ENCODE measurements at regions not wholly inside any gene's neighbourhood (a gene's known extent, or its start where the extent isn't known, plus 50 kb on each side); places are given as distances from the start of the nearest gene placed in this dataset.
"Not testable (repeated sequence)": the region's sequence is repeated elsewhere in the genome, so short reads cannot be mapped to it uniquely, and the experiment has no call there.

DNA sequence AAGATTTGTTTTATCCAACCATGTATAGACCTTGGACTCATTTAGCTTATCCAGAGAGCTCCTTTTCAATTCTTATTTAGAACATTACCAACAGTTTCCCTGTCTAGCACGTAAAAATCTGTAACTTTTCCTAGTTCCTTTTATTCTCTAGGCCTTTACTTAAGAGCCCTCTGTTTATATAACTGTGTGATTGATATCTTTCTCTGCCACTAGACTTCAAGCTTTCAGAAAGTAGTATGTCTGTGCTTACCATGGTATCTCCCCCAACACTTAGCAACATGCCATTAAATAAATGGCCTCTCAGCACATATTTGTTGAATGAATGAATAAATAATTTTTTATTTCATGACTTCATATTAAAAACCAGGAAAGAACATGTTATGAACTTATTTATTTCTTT lies 209.4 kb downstream of the PTPRC start:
- H3K9me3 ChIP-seq: no peaks in the 10 kb centered on the region
- H3K27ac ChIP-seq: no peak overlapping the region
- TF ChIP-seq POLR2A (IDR thresholded peaks at IDR 0.05): no peak
- TF ChIP-seq, protein P1, sequence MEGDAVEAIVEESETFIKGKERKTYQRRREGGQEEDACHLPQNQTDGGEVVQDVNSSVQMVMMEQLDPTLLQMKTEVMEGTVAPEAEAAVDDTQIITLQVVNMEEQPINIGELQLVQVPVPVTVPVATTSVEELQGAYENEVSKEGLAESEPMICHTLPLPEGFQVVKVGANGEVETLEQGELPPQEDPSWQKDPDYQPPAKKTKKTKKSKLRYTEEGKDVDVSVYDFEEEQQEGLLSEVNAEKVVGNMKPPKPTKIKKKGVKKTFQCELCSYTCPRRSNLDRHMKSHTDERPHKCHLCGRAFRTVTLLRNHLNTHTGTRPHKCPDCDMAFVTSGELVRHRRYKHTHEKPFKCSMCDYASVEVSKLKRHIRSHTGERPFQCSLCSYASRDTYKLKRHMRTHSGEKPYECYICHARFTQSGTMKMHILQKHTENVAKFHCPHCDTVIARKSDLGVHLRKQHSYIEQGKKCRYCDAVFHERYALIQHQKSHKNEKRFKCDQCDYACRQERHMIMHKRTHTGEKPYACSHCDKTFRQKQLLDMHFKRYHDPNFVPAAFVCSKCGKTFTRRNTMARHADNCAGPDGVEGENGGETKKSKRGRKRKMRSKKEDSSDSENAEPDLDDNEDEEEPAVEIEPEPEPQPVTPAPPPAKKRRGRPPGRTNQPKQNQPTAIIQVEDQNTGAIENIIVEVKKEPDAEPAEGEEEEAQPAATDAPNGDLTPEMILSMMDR (IDR thresholded peaks at IDR 0.05): no peak
- no peak for DNase-seq
- H3K4me3 ChIP-seq: no peak overlapping the region
- intact Hi-C loops (cut with DNase I; ENCODE audit: low total_unique reads): no loop called here
- H3K36me3 ChIP-seq: no peaks in the 10 kb centered on the region
- no peaks in the 10 kb centered on the region for H3K27me3 ChIP-seq
- no peaks in the 10 kb centered on the region for H3K4me1 ChIP-seq

DNA sequence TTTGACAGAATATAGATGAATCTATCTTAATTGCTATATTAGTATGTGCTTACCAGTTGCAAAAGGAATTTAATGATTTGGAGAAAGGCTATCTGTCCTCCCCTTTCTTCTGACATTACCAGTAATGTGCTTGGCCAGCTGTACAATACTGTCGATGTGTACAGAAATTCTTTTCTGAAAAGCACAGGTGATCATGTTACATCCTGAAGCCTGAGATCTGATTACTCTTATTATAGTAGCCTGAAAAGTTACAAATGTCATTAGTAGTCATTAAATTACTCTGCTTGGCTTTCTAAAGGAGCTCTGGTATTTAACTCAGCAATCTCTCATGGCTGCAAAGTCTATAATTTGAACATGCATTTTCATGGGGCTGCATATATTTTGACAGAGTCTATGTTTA lies 209.8 kb downstream of the PTPRC start:
- no peak overlapping the region for H3K4me3 ChIP-seq
- H3K27me3 ChIP-seq: no peaks in the 10 kb centered on the region
- TF ChIP-seq, protein P1 (IDR thresholded peaks at IDR 0.05): no peak
- no peak for TF ChIP-seq POLR2A (IDR thresholded peaks at IDR 0.05)
- no peak for DNase-seq
- no peaks in the 10 kb centered on the region for H3K36me3 ChIP-seq
- intact Hi-C loops (cut with DNase I; ENCODE audit: low total_unique reads): no loop called here
- no peaks in the 10 kb centered on the region for H3K4me1 ChIP-seq
- no peak overlapping the region for H3K27ac ChIP-seq
- H3K9me3 ChIP-seq: no peaks in the 10 kb centered on the region

DNA sequence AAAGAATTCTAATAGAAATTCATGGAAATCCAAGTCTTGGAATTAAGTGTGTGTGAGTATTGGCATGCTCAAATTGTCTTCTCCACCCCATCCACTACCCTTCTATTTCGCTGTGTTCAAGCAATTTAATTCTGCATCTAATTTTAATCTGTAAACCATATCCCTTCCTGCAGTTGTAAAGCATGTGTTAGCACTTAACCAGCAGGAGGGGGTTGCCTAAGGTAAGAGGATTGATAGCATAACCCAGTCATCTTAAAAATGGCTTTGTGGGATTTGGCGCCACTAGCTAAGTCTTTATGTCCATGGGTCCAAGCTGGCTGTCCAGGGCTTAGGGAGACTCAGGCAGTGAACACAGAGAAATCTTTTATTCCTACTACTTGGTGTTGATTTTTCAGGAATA lies 210.3 kb downstream of the PTPRC start:
- TF ChIP-seq, protein P1 (IDR thresholded peaks at IDR 0.05): no peak
- intact Hi-C loops (cut with DNase I; ENCODE audit: low total_unique reads): no loop called here
- Histone ChIP-seq H3K27ac (no peak overlapping the region), H3K36me3 (no peaks in the 10 kb centered on the region), H3K27me3 (no peaks in the 10 kb centered on the region), H3K4me3 (no peak overlapping the region), H3K9me3 (no peaks in the 10 kb centered on the region), H3K4me1 (no peaks in the 10 kb centered on the region)
- no peak for DNase-seq

DNA sequence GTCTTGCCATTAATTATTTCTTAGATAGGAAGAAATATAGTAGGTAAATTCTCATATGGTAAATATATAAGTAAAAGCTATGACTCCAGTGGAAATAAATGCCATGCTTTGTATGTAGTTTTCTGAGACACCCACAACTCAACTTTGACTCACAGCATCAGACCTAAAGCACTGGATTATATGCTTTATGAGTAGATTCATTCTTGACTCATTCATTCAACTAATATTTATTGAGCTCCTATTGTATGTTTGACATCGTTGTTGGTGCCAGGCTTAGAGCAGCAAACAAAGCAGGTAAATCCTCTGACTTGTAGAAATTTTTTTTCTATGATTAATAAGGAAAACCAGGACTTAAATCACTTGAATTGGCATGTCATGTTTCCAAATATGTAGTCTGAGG lies 211.4 kb downstream of the PTPRC start:
- no peaks in the 10 kb centered on the region for H3K27me3 ChIP-seq
- no peak overlapping the region for H3K4me3 ChIP-seq
- no peak for TF ChIP-seq POLR2A (IDR thresholded peaks at IDR 0.05)
- TF ChIP-seq, protein P1 (IDR thresholded peaks at IDR 0.05): no peak
- intact Hi-C loops (cut with DNase I; ENCODE audit: low total_unique reads): no loop called here
- H3K36me3 ChIP-seq: no peaks in the 10 kb centered on the region
- H3K9me3 ChIP-seq: no peaks in the 10 kb centered on the region
- no peaks in the 10 kb centered on the region for H3K4me1 ChIP-seq
- H3K27ac ChIP-seq: no peak overlapping the region
- no peak for DNase-seq

DNA sequence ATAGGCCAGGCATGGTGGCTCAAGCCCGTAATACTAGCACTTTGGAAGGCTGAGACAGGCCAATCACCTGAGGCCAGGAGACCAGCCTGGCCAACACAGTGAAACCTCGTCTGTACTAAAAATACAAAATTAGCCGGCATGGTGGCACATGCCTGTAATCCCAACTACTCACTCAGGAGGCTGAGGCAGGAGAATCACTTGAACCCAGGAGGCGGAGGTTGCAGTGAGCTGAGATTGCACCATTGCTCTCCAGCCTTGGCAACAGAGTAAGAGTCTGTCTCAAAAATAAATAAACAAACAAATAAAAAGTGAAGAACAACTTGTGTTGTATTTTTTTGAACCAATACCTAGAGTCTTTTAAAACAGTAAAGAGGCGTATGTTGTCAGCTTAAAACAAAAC lies 212.1 kb downstream of the PTPRC start:
- H3K36me3 ChIP-seq; H3K4me3 ChIP-seq; H3K9me3 ChIP-seq; DNase-seq; H3K27me3 ChIP-seq; H3K4me1 ChIP-seq; H3K27ac ChIP-seq; intact Hi-C loops (cut with DNase I; ENCODE audit: low total_unique reads): not testable (repeated sequence)

DNA sequence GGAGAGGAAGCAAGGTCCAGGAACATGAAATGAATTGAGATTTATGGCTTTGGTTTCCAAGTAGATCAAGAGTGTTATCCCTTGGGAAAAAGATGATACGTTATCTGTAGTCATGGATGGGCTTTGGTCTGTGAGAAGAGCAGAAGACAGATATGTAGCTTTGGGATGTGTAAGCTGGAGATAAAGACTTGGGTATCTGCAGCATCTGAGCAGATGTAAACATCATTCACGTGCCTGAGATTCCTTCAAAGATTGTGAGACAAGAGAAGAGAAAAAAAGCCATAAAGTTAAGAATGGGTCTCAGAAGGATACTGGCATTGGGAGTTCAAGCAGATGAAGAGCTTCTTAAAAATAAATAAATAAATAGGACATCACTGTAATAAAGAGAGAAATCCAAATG lies 217.8 kb downstream of the PTPRC start:
- no peaks in the 10 kb centered on the region for H3K9me3 ChIP-seq
- H3K36me3 ChIP-seq: no peaks in the 10 kb centered on the region
- no peak for TF ChIP-seq POLR2A (IDR thresholded peaks at IDR 0.05)
- TF ChIP-seq, protein P1 (IDR thresholded peaks at IDR 0.05): no peak
- H3K27me3 ChIP-seq: no peaks in the 10 kb centered on the region
- no peak overlapping the region for H3K4me3 ChIP-seq
- intact Hi-C loops (cut with DNase I; ENCODE audit: low total_unique reads): no loop called here
- H3K4me1 ChIP-seq: no peaks in the 10 kb centered on the region
- no peak for DNase-seq
- H3K27ac ChIP-seq: no peak overlapping the region
